Islet of Langerhans (tissue), 1 donor: ENCODE measurements at regions not wholly inside any gene's neighbourhood (a gene's known extent, or its start where the extent isn't known, plus 50 kb on each side); places are given as distances from the start of the nearest gene placed in this dataset.
A peak's percentile ranks its signal among the peaks of the same experiment; 100 is the strongest.

Source experiments
- FAIRE-seq: peaks from one replicate; lab custom pipeline; 2011; peaks lifted over from hg19 to GRCh38; lab: Jason Lieb, UNC

GRCh38 chr13:91144486-91144885 lies 203.0 kb upstream of the MIR17HG start:
- FAIRE-seq, result no peak

GRCh38 chr13:91145571-91146205 lies 201.8 kb upstream of the MIR17HG start:
- FAIRE-seq, result no peak

GRCh38 chr13:91146601-91147000 lies 200.9 kb upstream of the MIR17HG start:
- FAIRE-seq, result peak; percentile 66

GRCh38 chr13:91148098-91148497 lies 199.4 kb upstream of the MIR17HG start:
- FAIRE-seq, result no peak

- no peak for FAIRE-seq
These were observed 195.6 kb upstream of the MIR17HG start for GRCh38 chr13:91151921-91152320.

GRCh38 chr13:91153372-91153771 lies 194.1 kb upstream of the MIR17HG start:
- no peak for FAIRE-seq

GRCh38 chr13:91154558-91155353 lies 192.7 kb upstream of the MIR17HG start:
- FAIRE-seq, result no peak

GRCh38 chr13:91155512-91156114 lies 191.9 kb upstream of the MIR17HG start:
- FAIRE-seq, result no peak

GRCh38 chr13:91157273-91158016 lies 190.0 kb upstream of the MIR17HG start:
- FAIRE-seq, result peak; percentile 36

- FAIRE-seq, result peak; percentile 93
These were observed 189.5 kb upstream of the MIR17HG start for GRCh38 chr13:91158017-91158395.

- no peak for FAIRE-seq
These were observed 185.3 kb upstream of the MIR17HG start for GRCh38 chr13:91162180-91162579.

- no peak for FAIRE-seq
These were observed 184.9 kb upstream of the MIR17HG start for GRCh38 chr13:91162589-91162988.

GRCh38 chr13:91165758-91166157 lies 181.7 kb upstream of the MIR17HG start:
- FAIRE-seq, result no peak

GRCh38 chr13:91166714-91167511 lies 180.6 kb upstream of the MIR17HG start:
- no peak for FAIRE-seq

- FAIRE-seq, result peak; percentile 36
These were observed 179.6 kb upstream of the MIR17HG start for GRCh38 chr13:91167706-91168385.

- FAIRE-seq, result no peak
These were observed 179.1 kb upstream of the MIR17HG start for GRCh38 chr13:91168386-91168711.

GRCh38 chr13:91169321-91170050 lies 178.0 kb upstream of the MIR17HG start:
- no peak for FAIRE-seq

- FAIRE-seq, result no peak
These were observed 175.3 kb upstream of the MIR17HG start for GRCh38 chr13:91172160-91172559.

GRCh38 chr13:91174886-91175501 lies 172.5 kb upstream of the MIR17HG start:
- no peak for FAIRE-seq

GRCh38 chr13:91178099-91178498 lies 169.4 kb upstream of the MIR17HG start:
- no peak for FAIRE-seq
